ENCODE measurements at regions not wholly inside any gene's neighbourhood (a gene's known extent, or its start where the extent isn't known, plus 50 kb on each side); places are given as distances from the start of the nearest gene placed in this dataset.
A peak's percentile ranks its signal among the peaks of the same experiment; 100 is the strongest.

- peak; percentile 6 for TF ChIP-seq CTCF (IDR thresholded peaks at IDR 0.05; ENCODE audit: poor library complexity)
- TF ChIP-seq EZH2phosphoT487 (IDR thresholded peaks at IDR 0.05; ENCODE audit: low read depth, severe bottlenecking, unreplicated experiment) = no peak
These were observed 56.7 kb upstream of the CLINT1 start for GRCh38 chr5:157915638-157916037.
